GM19455 (cell line): ENCODE measurements at regions not wholly inside any gene's neighbourhood (a gene's known extent, or its start where the extent isn't known, plus 50 kb on each side); places are given as distances from the start of the nearest gene placed in this dataset.

Experiments used
- ATAC-seq: cut with Tn5 transposase; IDR thresholded peaks from one replicate; pipeline ENCODE4 v1.9.1; 2021; ENCODE audit not compliant: unreplicated experiment

GRCh38 chr14:24693983-24694382 is 60.0 kb upstream of the GZMB start:
- no peak for ATAC-seq

- no peak for ATAC-seq
Observed at GRCh38 chr14:24693353-24693737, 59.4 kb upstream of the GZMB start.

GRCh38 chr14:24692382-24693352 is 58.7 kb upstream of the GZMB start:
- no peak for ATAC-seq

GRCh38 chr14:24690492-24690891 is 56.5 kb upstream of the GZMB start:
- no peak for ATAC-seq

- no peak for ATAC-seq
Observed at GRCh38 chr14:24688030-24688658, 54.2 kb upstream of the GZMB start.
